Endothelial cell of umbilical vein (primary cell): ENCODE measurements at regions not wholly inside any gene's neighbourhood (a gene's known extent, or its start where the extent isn't known, plus 50 kb on each side); places are given as distances from the start of the nearest gene placed in this dataset.

Experiments
- BruUV-seq: library from RNA; stranded (reverse); fragments of 400-500 nt; replicated peaks from 2 replicates; lab custom pipeline; 2021; lab: Mats Ljungman, UMichigan
- CTCF ChIA-PET: fragments of 300-600, 350-600 bp; sonication (Branson Sonifier 250); formaldehyde crosslinking; loops from one replicate; lab custom pipeline; 2021; ENCODE audit warnings: antibody characterized with exemption, inconsistent platforms; lab: Charles Lee
- POLR2A ChIA-PET: fragments of 300-600, 350-600 bp; sonication (Branson Sonifier 250); formaldehyde crosslinking; loops from one replicate; lab custom pipeline; 2021; ENCODE audit warnings: antibody characterized with exemption, inconsistent platforms; lab: Charles Lee
- DNase-seq: peaks from one replicate; pipeline ENCODE4 v3.0.0-alpha.2; 2011; ENCODE audit warnings: low read depth, low spot score
- FAIRE-seq: peaks from 2 replicates; lab custom pipeline; 2011; peaks lifted over from hg19 to GRCh38; lab: Jason Lieb, UNC
- H2AFZ ChIP-seq: 2 replicates; pipeline ENCODE4 v1.6.0; 2012; ENCODE audit warnings: low read depth, low read length, control low read depth, inconsistent platforms
- H3K27ac ChIP-seq: 2 replicates; pipeline ENCODE4 v1.5.1; 2011; ENCODE audit warnings: low read depth, mild to moderate bottlenecking, control low read depth, low read length, moderate library complexity; ENCODE audit not compliant: insufficient read depth
- H3K27me3 ChIP-seq, 2 experiments: 2 replicates each; pipeline versions ENCODE4 v1.6.0 to v1.6.1; 2011; ENCODE audit warnings: low read length in 2 of 2, mixed read lengths in 1 of 2; ENCODE audit not compliant: control insufficient read depth in 2 of 2, insufficient read depth in 2 of 2
- H3K36me3 ChIP-seq, 2 experiments: 2 replicates in 1 of 2; 3 replicates in 1 of 2; pipeline ENCODE4 v1.5.1; 2011; ENCODE audit warnings: low read length in 2 of 2, mild to moderate bottlenecking in 1 of 2, moderate library complexity in 1 of 2; ENCODE audit not compliant: control insufficient read depth in 2 of 2, insufficient read depth in 2 of 2; ENCODE audit errors: extremely low read depth in 1 of 2
- H3K4me1 ChIP-seq: 3 replicates; pipeline ENCODE4 v1.5.1; 2011; ENCODE audit warnings: mild to moderate bottlenecking, low read length; ENCODE audit not compliant: control insufficient read depth, insufficient read depth; ENCODE audit errors: extremely low read depth
- H3K4me2 ChIP-seq: 2 replicates; pipeline ENCODE4 v1.6.1; 2011; ENCODE audit warnings: low read length, control low read depth, mixed read lengths; ENCODE audit not compliant: insufficient read depth
- H3K4me3 ChIP-seq, 3 experiments: fragments of 200-600 bp in 1 of 3; sonication (generic), shearing (Covaris generic) in 1 of 3; replicated peaks in 1 of 3; 2 replicates each; pipeline ENCODE4 v1.5.1; 2011 to 2016; ENCODE audit warnings: control low read depth in 3 of 3, low read length in 3 of 3, mild to moderate bottlenecking in 2 of 3, inconsistent platforms in 1 of 3, low read depth in 1 of 3, moderate library complexity in 1 of 3; ENCODE audit not compliant: insufficient read depth in 1 of 3
- H3K79me2 ChIP-seq: 2 replicates; pipeline ENCODE4 v1.6.0; 2012; ENCODE audit warnings: low read length, inconsistent platforms; ENCODE audit not compliant: control insufficient read depth, insufficient read depth
- H3K9ac ChIP-seq: replicated peaks from 2 replicates; pipeline ENCODE3; 2011; ENCODE audit warnings: low read length, control low read depth; ENCODE audit not compliant: insufficient read depth; ENCODE audit errors: extremely low read depth
- H3K9me1 ChIP-seq: replicated peaks from 3 replicates; pipeline ENCODE4 v1.6.0; 2011; ENCODE audit warnings: mild to moderate bottlenecking, low read length; ENCODE audit not compliant: control insufficient read depth, insufficient read depth; ENCODE audit errors: extremely low read depth
- H3K9me3 ChIP-seq: replicated peaks from 2 replicates; pipeline ENCODE4 v1.5.1; 2012; ENCODE audit warnings: low read length, inconsistent platforms; ENCODE audit not compliant: control insufficient read depth, insufficient read depth
- H4K20me1 ChIP-seq: replicated peaks from 2 replicates; pipeline ENCODE3; 2011; ENCODE audit warnings: mild to moderate bottlenecking, low read length; ENCODE audit not compliant: control insufficient read depth, insufficient read depth; ENCODE audit errors: extremely low read depth
- EZH2 ChIP-seq: IDR thresholded peaks from 2 replicates; pipeline ENCODE4 v1.6.1; 2012; ENCODE audit warnings: borderline replicate concordance, low read depth, mild to moderate bottlenecking, moderate library complexity, low read length, inconsistent platforms; ENCODE audit not compliant: severe bottlenecking
- FOS ChIP-seq: IDR thresholded peaks from 2 replicates; pipeline ENCODE4 v1.6.1; 2011; ENCODE audit warnings: mild to moderate bottlenecking, low read length, moderate library complexity, borderline replicate concordance; ENCODE audit not compliant: insufficient read depth
- GATA2 ChIP-seq: IDR thresholded peaks from 2 replicates; pipeline ENCODE4 v1.7.0; 2011; ENCODE audit warnings: low read depth, mild to moderate bottlenecking, moderate library complexity, mixed read lengths, low read length; ENCODE audit not compliant: insufficient read length, insufficient read depth
- JUN ChIP-seq: IDR thresholded peaks from 2 replicates; pipeline ENCODE4 v1.6.1; 2011; ENCODE audit warnings: borderline replicate concordance, low read depth; ENCODE audit not compliant: insufficient read length, insufficient read depth
- MYC ChIP-seq: IDR thresholded peaks from one replicate; pipeline ENCODE4 v1.6.1; 2011; ENCODE audit warnings: mild to moderate bottlenecking, low read depth, low read length
- POLR2A ChIP-seq: IDR thresholded peaks from 2 replicates; pipeline ENCODE4 v1.6.1; 2012; ENCODE audit warnings: low read depth, mild to moderate bottlenecking, control low read depth, low read length
- POLR2AphosphoS5 ChIP-seq: IDR thresholded peaks from 2 replicates; pipeline ENCODE4 v1.6.1; 2012; ENCODE audit warnings: low read depth, mild to moderate bottlenecking, control low read depth, low read length, moderate library complexity; ENCODE audit not compliant: insufficient read depth
- dilution Hi-C: fragments of 300-500 bp; cut with MboI; formaldehyde crosslinking; loops from one replicate; pipeline ENCODE4 v1.15.0; 2019; ENCODE audit warnings: low sequenced_read_pairs; ENCODE audit not compliant: extremely low pct_ligation_motif_present
- intact Hi-C: fragments of 100-400 bp; cut with micrococcal nuclease; formaldehyde crosslinking; loops from one replicate; pipeline ENCODE4 v1.10.0; 2022
- TF ChIP-seq, protein P1 (sequence below), 2 donors: IDR thresholded peaks; 1 replicate in 1 of 2; 2 replicates in 1 of 2; pipeline ENCODE4 v1.5.1; 2011; ENCODE audit warnings: low read length in 2 of 2, mild to moderate bottlenecking in 2 of 2, moderate library complexity in 2 of 2, control low read depth in 1 of 2, inconsistent platforms in 1 of 2, low read depth in 1 of 2; ENCODE audit not compliant: insufficient read depth in 1 of 2; ENCODE audit errors: extremely low read depth in 1 of 2
- TF ChIP-seq, protein P2 (sequence below): IDR thresholded peaks from 2 replicates; pipeline ENCODE4 v1.6.1; 2011; ENCODE audit not compliant: insufficient read depth, insufficient read length

DNA sequence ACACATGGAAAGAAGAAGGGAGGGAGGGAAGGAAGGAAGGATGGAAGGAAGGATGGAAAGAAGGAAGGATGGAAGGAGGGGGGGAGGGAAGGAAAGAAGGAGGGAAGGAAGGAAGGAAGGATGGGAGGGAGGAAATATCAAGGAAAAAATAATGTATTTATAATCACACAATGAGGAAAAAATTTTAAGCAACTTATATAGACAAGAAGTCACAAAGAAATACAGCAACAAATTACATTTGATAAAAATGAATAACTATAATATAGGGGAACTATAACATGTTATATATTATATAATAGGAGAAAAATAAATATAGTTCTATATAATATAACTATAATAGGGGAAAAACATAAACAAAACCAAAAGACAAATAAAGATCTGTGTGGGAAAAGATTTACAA is 441.8 kb downstream of the LRATD1 start:
- intact Hi-C loops, result no loop called here
- POLR2A ChIA-PET, result no interaction called here
- CTCF ChIA-PET, result no interaction called here
- dilution Hi-C loops, result no loop called here
- Histone ChIP-seq H3K4me3 (no peak overlapping the region), H3K36me3 (no peaks in the 10 kb centered on the region), H3K9me1 (no peaks in the 10 kb centered on the region), H3K9ac (no peak overlapping the region), H3K27ac (no peak overlapping the region), H3K9me3 (no peaks in the 10 kb centered on the region), H3K4me2 (no peak overlapping the region), H2AFZ (no peak overlapping the region), H3K79me2 (no peaks in the 10 kb centered on the region), H3K4me1 (no peaks in the 10 kb centered on the region), H3K27me3 (no peaks in the 10 kb centered on the region), H4K20me1 (no peaks in the 10 kb centered on the region)
- TF ChIP-seq, protein P1, sequence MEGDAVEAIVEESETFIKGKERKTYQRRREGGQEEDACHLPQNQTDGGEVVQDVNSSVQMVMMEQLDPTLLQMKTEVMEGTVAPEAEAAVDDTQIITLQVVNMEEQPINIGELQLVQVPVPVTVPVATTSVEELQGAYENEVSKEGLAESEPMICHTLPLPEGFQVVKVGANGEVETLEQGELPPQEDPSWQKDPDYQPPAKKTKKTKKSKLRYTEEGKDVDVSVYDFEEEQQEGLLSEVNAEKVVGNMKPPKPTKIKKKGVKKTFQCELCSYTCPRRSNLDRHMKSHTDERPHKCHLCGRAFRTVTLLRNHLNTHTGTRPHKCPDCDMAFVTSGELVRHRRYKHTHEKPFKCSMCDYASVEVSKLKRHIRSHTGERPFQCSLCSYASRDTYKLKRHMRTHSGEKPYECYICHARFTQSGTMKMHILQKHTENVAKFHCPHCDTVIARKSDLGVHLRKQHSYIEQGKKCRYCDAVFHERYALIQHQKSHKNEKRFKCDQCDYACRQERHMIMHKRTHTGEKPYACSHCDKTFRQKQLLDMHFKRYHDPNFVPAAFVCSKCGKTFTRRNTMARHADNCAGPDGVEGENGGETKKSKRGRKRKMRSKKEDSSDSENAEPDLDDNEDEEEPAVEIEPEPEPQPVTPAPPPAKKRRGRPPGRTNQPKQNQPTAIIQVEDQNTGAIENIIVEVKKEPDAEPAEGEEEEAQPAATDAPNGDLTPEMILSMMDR (IDR thresholded peaks at IDR 0.05; ENCODE audit: extremely low read depth in 1 of 2, insufficient read depth in 1 of 2, low read depth in 1 of 2, low read length in 2 of 2), result no peak
- no peak for TF ChIP-seq POLR2AphosphoS5
- no peak for TF ChIP-seq FOS
- no peak for TF ChIP-seq JUN
- TF ChIP-seq, protein P2, sequence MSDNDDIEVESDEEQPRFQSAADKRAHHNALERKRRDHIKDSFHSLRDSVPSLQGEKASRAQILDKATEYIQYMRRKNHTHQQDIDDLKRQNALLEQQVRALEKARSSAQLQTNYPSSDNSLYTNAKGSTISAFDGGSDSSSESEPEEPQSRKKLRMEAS, result no peak
- no peak for TF ChIP-seq POLR2A
- TF ChIP-seq GATA2, result no peak
- no peak for TF ChIP-seq EZH2
- no peak for TF ChIP-seq MYC
- DNase-seq, result no peak
- FAIRE-seq, result no peak
- no TSS peak for BruUV-seq
